ENCODE measurements at regions not wholly inside any gene's neighbourhood (a gene's known extent, or its start where the extent isn't known, plus 50 kb on each side); places are given as distances from the start of the nearest gene placed in this dataset.

GRCh38 chr7:91375378-91375777 is 111.1 kb downstream of the FZD1 start:
- Histone ChIP-seq H3K27ac (ENCODE audit: low read length) (no peak overlapping the region), H3K36me3 (ENCODE audit: insufficient read depth, low read length) (no peaks in the 10 kb centered on the region), H2AFZ (ENCODE audit: low read depth, low read length) (no peak overlapping the region), H3K9ac (ENCODE audit: low read length) (no peak overlapping the region), H4K20me1 (ENCODE audit: insufficient read depth) (no peaks in the 10 kb centered on the region), H3K4me2 (ENCODE audit: low read length) (no peak overlapping the region), H3F3A (ENCODE audit: insufficient read depth, low read length, poor library complexity, severe bottlenecking) (no peaks in the 10 kb centered on the region), H3K9me2 (ENCODE audit: insufficient read depth, low read length) (no peaks in the 10 kb centered on the region), H3K4me3 (ENCODE audit: low read length) (no peak overlapping the region), H3K27me3 (ENCODE audit: insufficient read depth, low read depth, low read length) (no peaks in the 10 kb centered on the region), H3K79me2 (replicated peaks; ENCODE audit: insufficient read depth, low read length) (no peaks in the 10 kb centered on the region), H3K9me3 (ENCODE audit: low read length) (no peaks in the 10 kb centered on the region)
- TF ChIP-seq EP300 (conservative IDR thresholded peaks at IDR 0.05; ENCODE audit: poor library complexity, severe bottlenecking) (no peak), MXI1 (conservative IDR thresholded peaks at IDR 0.05; ENCODE audit: poor library complexity, severe bottlenecking) (no peak)

DNA sequence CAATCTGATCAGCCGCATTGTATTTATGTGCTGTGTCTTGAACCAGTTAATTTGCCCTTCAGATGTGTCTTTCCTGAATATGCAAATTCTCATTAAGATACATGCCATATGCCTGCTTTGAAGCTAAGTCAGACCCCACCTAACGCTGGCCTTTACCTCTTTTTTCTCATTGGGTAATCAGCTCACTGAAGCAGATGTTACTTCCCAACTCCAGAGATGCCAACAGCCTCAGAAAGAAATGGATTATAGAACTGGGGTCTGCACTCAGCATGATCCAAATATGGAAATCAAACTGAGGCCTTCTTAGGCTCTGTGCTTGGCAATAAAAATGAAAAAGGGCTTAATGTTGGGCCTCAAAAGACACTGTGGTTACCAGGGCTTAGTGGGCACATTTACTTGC is 113.9 kb downstream of the FZD1 start:
- Histone ChIP-seq H2AFZ (ENCODE audit: low read depth, low read length) (no peak overlapping the region), H3K4me3 (ENCODE audit: low read length) (no peak overlapping the region), H3K9ac (ENCODE audit: low read length) (no peak overlapping the region), H3K27me3 (ENCODE audit: insufficient read depth, low read depth, low read length) (no peaks in the 10 kb centered on the region), H3K9me3 (ENCODE audit: low read length) (no peaks in the 10 kb centered on the region), H3K9me2 (ENCODE audit: insufficient read depth, low read length) (no peaks in the 10 kb centered on the region), H3K79me2 (replicated peaks; ENCODE audit: insufficient read depth, low read length) (no peaks in the 10 kb centered on the region), H3K27ac (ENCODE audit: low read length) (no peak overlapping the region), H3K4me2 (ENCODE audit: low read length) (no peak overlapping the region), H3F3A (ENCODE audit: insufficient read depth, low read length, poor library complexity, severe bottlenecking) (no peaks in the 10 kb centered on the region), H3K36me3 (ENCODE audit: insufficient read depth, low read length) (no peaks in the 10 kb centered on the region), H4K20me1 (ENCODE audit: insufficient read depth) (no peaks in the 10 kb centered on the region)
- TF ChIP-seq POLR2AphosphoS5 (IDR thresholded peaks at IDR 0.05), result no peak
- no peak for TF ChIP-seq TAF1 (IDR thresholded peaks at IDR 0.05; ENCODE audit: low read depth)
- no peak for TF ChIP-seq EP300 (conservative IDR thresholded peaks at IDR 0.05; ENCODE audit: poor library complexity, severe bottlenecking)
- TF ChIP-seq, protein P1, sequence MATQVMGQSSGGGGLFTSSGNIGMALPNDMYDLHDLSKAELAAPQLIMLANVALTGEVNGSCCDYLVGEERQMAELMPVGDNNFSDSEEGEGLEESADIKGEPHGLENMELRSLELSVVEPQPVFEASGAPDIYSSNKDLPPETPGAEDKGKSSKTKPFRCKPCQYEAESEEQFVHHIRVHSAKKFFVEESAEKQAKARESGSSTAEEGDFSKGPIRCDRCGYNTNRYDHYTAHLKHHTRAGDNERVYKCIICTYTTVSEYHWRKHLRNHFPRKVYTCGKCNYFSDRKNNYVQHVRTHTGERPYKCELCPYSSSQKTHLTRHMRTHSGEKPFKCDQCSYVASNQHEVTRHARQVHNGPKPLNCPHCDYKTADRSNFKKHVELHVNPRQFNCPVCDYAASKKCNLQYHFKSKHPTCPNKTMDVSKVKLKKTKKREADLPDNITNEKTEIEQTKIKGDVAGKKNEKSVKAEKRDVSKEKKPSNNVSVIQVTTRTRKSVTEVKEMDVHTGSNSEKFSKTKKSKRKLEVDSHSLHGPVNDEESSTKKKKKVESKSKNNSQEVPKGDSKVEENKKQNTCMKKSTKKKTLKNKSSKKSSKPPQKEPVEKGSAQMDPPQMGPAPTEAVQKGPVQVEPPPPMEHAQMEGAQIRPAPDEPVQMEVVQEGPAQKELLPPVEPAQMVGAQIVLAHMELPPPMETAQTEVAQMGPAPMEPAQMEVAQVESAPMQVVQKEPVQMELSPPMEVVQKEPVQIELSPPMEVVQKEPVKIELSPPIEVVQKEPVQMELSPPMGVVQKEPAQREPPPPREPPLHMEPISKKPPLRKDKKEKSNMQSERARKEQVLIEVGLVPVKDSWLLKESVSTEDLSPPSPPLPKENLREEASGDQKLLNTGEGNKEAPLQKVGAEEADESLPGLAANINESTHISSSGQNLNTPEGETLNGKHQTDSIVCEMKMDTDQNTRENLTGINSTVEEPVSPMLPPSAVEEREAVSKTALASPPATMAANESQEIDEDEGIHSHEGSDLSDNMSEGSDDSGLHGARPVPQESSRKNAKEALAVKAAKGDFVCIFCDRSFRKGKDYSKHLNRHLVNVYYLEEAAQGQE (IDR thresholded peaks at IDR 0.05; ENCODE audit: borderline replicate concordance), result no peak
- no peak for TF ChIP-seq EZH2 (IDR thresholded peaks at IDR 0.05; ENCODE audit: borderline replicate concordance, insufficient read depth, low read length, poor library complexity, severe bottlenecking)
- no peak for TF ChIP-seq RAD21 (conservative IDR thresholded peaks at IDR 0.05)
- TF ChIP-seq CTCF (IDR thresholded peaks at IDR 0.05; ENCODE audit: poor library complexity, severe bottlenecking), result no peak
- no peak for TF ChIP-seq SMC3 (conservative IDR thresholded peaks at IDR 0.05; ENCODE audit: poor library complexity)
- TF ChIP-seq MXI1 (conservative IDR thresholded peaks at IDR 0.05; ENCODE audit: poor library complexity, severe bottlenecking), result no peak

- Histone ChIP-seq H3K9me2 (ENCODE audit: insufficient read depth, low read length) (no peaks in the 10 kb centered on the region), H4K20me1 (ENCODE audit: insufficient read depth) (no peaks in the 10 kb centered on the region), H3K36me3 (ENCODE audit: insufficient read depth, low read length) (no peaks in the 10 kb centered on the region), H3K9me3 (ENCODE audit: low read length) (no peaks in the 10 kb centered on the region), H3K27ac (ENCODE audit: low read length) (no peak overlapping the region), H3K27me3 (ENCODE audit: insufficient read depth, low read depth, low read length) (no peaks in the 10 kb centered on the region), H3K79me2 (replicated peaks; ENCODE audit: insufficient read depth, low read length) (no peaks in the 10 kb centered on the region), H3K9ac (ENCODE audit: low read length) (no peak overlapping the region), H3K4me2 (ENCODE audit: low read length) (no peak overlapping the region), H2AFZ (ENCODE audit: low read depth, low read length) (no peak overlapping the region), H3K4me3 (ENCODE audit: low read length) (no peak overlapping the region), H3F3A (ENCODE audit: insufficient read depth, low read length, poor library complexity, severe bottlenecking) (no peaks in the 10 kb centered on the region)
- no peak for TF ChIP-seq EP300 (conservative IDR thresholded peaks at IDR 0.05; ENCODE audit: poor library complexity, severe bottlenecking)
- no peak for TF ChIP-seq CTCF (IDR thresholded peaks at IDR 0.05; ENCODE audit: poor library complexity, severe bottlenecking)
- no peak for TF ChIP-seq SMC3 (conservative IDR thresholded peaks at IDR 0.05; ENCODE audit: poor library complexity)
- no peak for TF ChIP-seq MXI1 (conservative IDR thresholded peaks at IDR 0.05; ENCODE audit: poor library complexity, severe bottlenecking)
- TF ChIP-seq POLR2AphosphoS5 (IDR thresholded peaks at IDR 0.05), result no peak
- no peak for TF ChIP-seq EZH2 (IDR thresholded peaks at IDR 0.05; ENCODE audit: borderline replicate concordance, insufficient read depth, low read length, poor library complexity, severe bottlenecking)
- TF ChIP-seq RAD21 (conservative IDR thresholded peaks at IDR 0.05), result no peak
- TF ChIP-seq, protein P1 (IDR thresholded peaks at IDR 0.05; ENCODE audit: borderline replicate concordance), result no peak
- TF ChIP-seq TAF1 (IDR thresholded peaks at IDR 0.05; ENCODE audit: low read depth), result no peak
Observed at GRCh38 chr7:91379236-91379635, 115.0 kb downstream of the FZD1 start.

Data from neural cell (in vitro differentiated cells).